Subcutaneous abdominal adipose tissue (tissue), 5 donors: ENCODE measurements at regions not wholly inside any gene's neighbourhood (a gene's known extent, or its start where the extent isn't known, plus 50 kb on each side); places are given as distances from the start of the nearest gene placed in this dataset.

Experiments
- H3K27ac ChIP-seq: one replicate; pipeline ENCODE4 v1.7.0; 2013; ENCODE audit warnings: low read depth, mild to moderate bottlenecking, inconsistent platforms, low read length, moderate library complexity
- H3K27me3 ChIP-seq, 5 donors: one replicate each; pipeline ENCODE4 v1.7.0; 2013; ENCODE audit warnings: low read length in 5 of 5, inconsistent platforms in 1 of 5; ENCODE audit not compliant: control insufficient read depth in 5 of 5, insufficient read depth in 4 of 5
- H3K36me3 ChIP-seq, 5 donors: one replicate each; pipeline ENCODE4 v1.7.0; 2013; ENCODE audit warnings: low read length in 5 of 5; ENCODE audit not compliant: control insufficient read depth in 5 of 5, insufficient read depth in 5 of 5
- H3K4me1 ChIP-seq, 5 donors: one replicate each; pipeline ENCODE4 v1.7.0; 2013; ENCODE audit warnings: low read length in 5 of 5, mild to moderate bottlenecking in 3 of 5, moderate library complexity in 1 of 5; ENCODE audit not compliant: control insufficient read depth in 5 of 5, insufficient read depth in 5 of 5
- H3K4me3 ChIP-seq, 5 donors: one replicate each; pipeline ENCODE4 v1.7.0; 2013; ENCODE audit warnings: low read length in 5 of 5, low read depth in 1 of 5
- H3K9ac ChIP-seq, 5 donors: one replicate each; pipeline ENCODE4 v1.7.0; 2013; ENCODE audit warnings: low read length in 5 of 5, mild to moderate bottlenecking in 4 of 5, moderate library complexity in 3 of 5
- H3K9me3 ChIP-seq, 5 donors: one replicate each; pipeline ENCODE4 v1.7.0; 2013; ENCODE audit warnings: low read length in 5 of 5; ENCODE audit not compliant: control insufficient read depth in 5 of 5
- donor health status: healthy.
- donor health status: healthy.
- donor health status: healthy.
- donor health status: healthy.
- donor health status: healthy.

GRCh38 chr7:10537764-10538163 lies 435.9 kb upstream of the PHF14 start:
- Histone ChIP-seq H3K4me3 (no peak overlapping the region), H3K27me3 (no peaks in the 10 kb centered on the region), H3K9ac (no peak overlapping the region), H3K9me3 (peaks cover 0 to 6% (median 0%) of the 10 kb centered on the region in 5 donors), H3K36me3 (no peaks in the 10 kb centered on the region), H3K27ac (no peak overlapping the region), H3K4me1 (no peaks in the 10 kb centered on the region)

- H3K4me1 ChIP-seq = no peaks in the 10 kb centered on the region
- peaks cover 0 to 2% (median 0%) of the 10 kb centered on the region in 5 donors for H3K9me3 ChIP-seq
- H3K9ac ChIP-seq = no peak overlapping the region
- H3K27ac ChIP-seq = no peak overlapping the region
- H3K4me3 ChIP-seq = no peak overlapping the region
- no peaks in the 10 kb centered on the region for H3K27me3 ChIP-seq
- H3K36me3 ChIP-seq = no peaks in the 10 kb centered on the region
These were observed 416.3 kb upstream of the PHF14 start for GRCh38 chr7:10557375-10557774.

- Histone ChIP-seq H3K9ac (no peak overlapping the region), H3K4me3 (no peak overlapping the region), H3K27ac (no peak overlapping the region), H3K9me3 (peaks cover 0 to 2% (median 0%) of the 10 kb centered on the region in 5 donors), H3K4me1 (no peaks in the 10 kb centered on the region), H3K36me3 (no peaks in the 10 kb centered on the region), H3K27me3 (no peaks in the 10 kb centered on the region)
These were observed 413.2 kb upstream of the PHF14 start for GRCh38 chr7:10560497-10560896.

GRCh38 chr7:10568891-10569290 lies 404.8 kb upstream of the PHF14 start:
- H3K4me1 ChIP-seq = no peaks in the 10 kb centered on the region
- no peak overlapping the region for H3K9ac ChIP-seq
- no peak overlapping the region for H3K4me3 ChIP-seq
- H3K9me3 ChIP-seq = no peaks in the 10 kb centered on the region
- H3K36me3 ChIP-seq = no peaks in the 10 kb centered on the region
- no peaks in the 10 kb centered on the region for H3K27me3 ChIP-seq
- H3K27ac ChIP-seq = no peak overlapping the region

GRCh38 chr7:10571759-10572158 lies 401.9 kb upstream of the PHF14 start:
- Histone ChIP-seq H3K4me1 (no peaks in the 10 kb centered on the region), H3K36me3 (no peaks in the 10 kb centered on the region), H3K4me3 (no peak overlapping the region), H3K27ac (no peak overlapping the region), H3K27me3 (no peaks in the 10 kb centered on the region), H3K9me3 (no peaks in the 10 kb centered on the region), H3K9ac (no peak overlapping the region)

GRCh38 chr7:10577866-10578374 lies 395.8 kb upstream of the PHF14 start:
- Histone ChIP-seq H3K27ac (no peak overlapping the region), H3K36me3 (no peaks in the 10 kb centered on the region), H3K27me3 (no peaks in the 10 kb centered on the region), H3K9me3 (peaks cover 0 to 4% (median 0%) of the 10 kb centered on the region in 5 donors), H3K4me3 (no peak overlapping the region), H3K4me1 (no peaks in the 10 kb centered on the region), H3K9ac (no peak overlapping the region)

GRCh38 chr7:10579561-10579960 lies 394.1 kb upstream of the PHF14 start:
- H3K9ac ChIP-seq = no peak overlapping the region

GRCh38 chr7:10584886-10585285 lies 388.8 kb upstream of the PHF14 start:
- no peaks in the 10 kb centered on the region for H3K4me1 ChIP-seq
- no peaks in the 10 kb centered on the region for H3K36me3 ChIP-seq
- H3K27ac ChIP-seq = no peak overlapping the region
- H3K9me3 ChIP-seq = no peaks in the 10 kb centered on the region
- no peaks in the 10 kb centered on the region for H3K27me3 ChIP-seq
- no peak overlapping the region for H3K9ac ChIP-seq
- no peak overlapping the region for H3K4me3 ChIP-seq

More at GRCh38 chr7:10579561-10579960, 394.1 kb upstream of the PHF14 start:
- Histone ChIP-seq H3K9me3 (peaks cover 0 to 4% (median 0%) of the 10 kb centered on the region in 5 donors), H3K4me1 (no peaks in the 10 kb centered on the region), H3K4me3 (no peak overlapping the region), H3K36me3 (no peaks in the 10 kb centered on the region), H3K27me3 (no peaks in the 10 kb centered on the region), H3K27ac (no peak overlapping the region)

- Histone ChIP-seq H3K9ac (no peak overlapping the region), H3K27me3 (no peaks in the 10 kb centered on the region), H3K4me1 (no peaks in the 10 kb centered on the region), H3K9me3 (no peaks in the 10 kb centered on the region), H3K4me3 (no peak overlapping the region), H3K27ac (no peak overlapping the region), H3K36me3 (no peaks in the 10 kb centered on the region)
These were observed 385.6 kb upstream of the PHF14 start for GRCh38 chr7:10588084-10588483.

- no peak overlapping the region for H3K4me3 ChIP-seq
- no peaks in the 10 kb centered on the region for H3K36me3 ChIP-seq
- H3K27ac ChIP-seq = no peak overlapping the region
These were observed 381.1 kb upstream of the PHF14 start for GRCh38 chr7:10592604-10593003.

GRCh38 chr7:10593080-10593479 lies 380.6 kb upstream of the PHF14 start:
- Histone ChIP-seq H3K27me3 (no peaks in the 10 kb centered on the region), H3K9me3 (no peaks in the 10 kb centered on the region), H3K27ac (no peak overlapping the region), H3K4me1 (no peaks in the 10 kb centered on the region), H3K4me3 (no peak overlapping the region), H3K9ac (no peak overlapping the region), H3K36me3 (no peaks in the 10 kb centered on the region)

More at GRCh38 chr7:10592604-10593003, 381.1 kb upstream of the PHF14 start:
- Histone ChIP-seq H3K4me1 (no peaks in the 10 kb centered on the region), H3K9ac (no peak overlapping the region), H3K9me3 (no peaks in the 10 kb centered on the region), H3K27me3 (no peaks in the 10 kb centered on the region)
